ENCODE measurements at regions not wholly inside any gene's neighbourhood (a gene's known extent, or its start where the extent isn't known, plus 50 kb on each side); places are given as distances from the start of the nearest gene placed in this dataset.

- Histone ChIP-seq H3K36me3 (ENCODE audit: insufficient read depth, low read length) (no peaks in the 10 kb centered on the region), H3K27me3 (ENCODE audit: control insufficient read depth in 1 of 2, insufficient read depth in 2 of 2, low read length in 2 of 2) (no peaks in the 10 kb centered on the region), H3K27ac (ENCODE audit: low read depth in 1 of 2, low read length in 2 of 2) (no peak overlapping the region), H3K4me1 (ENCODE audit: insufficient read depth, low read length) (no peaks in the 10 kb centered on the region), H3K9me3 (ENCODE audit: control insufficient read depth in 1 of 2, insufficient read depth in 1 of 2, low read length in 2 of 2) (no peaks in the 10 kb centered on the region), H3K4me3 (ENCODE audit: low read length) (no peak overlapping the region)
- Mint-ChIP-seq H3K27ac (no peak overlapping the region), H3K36me3 (ENCODE audit: low read depth) (no peaks in the 10 kb centered on the region), H3K4me1 (ENCODE audit: low read depth) (no peaks in the 10 kb centered on the region), H3K4me3 (no peak overlapping the region), H3K9me3 (no peaks in the 10 kb centered on the region), H3K27me3 (no peaks in the 10 kb centered on the region)
- ChIA-PET CTCF (interaction anchor here (0.7 kb wide), 1 partner anchor 1425 kb away, joined by 3 read pairs; no protein-coding TSS in a partner anchor), POLR2A (no interaction called here)
- TF ChIP-seq CTCF (IDR thresholded peaks at IDR 0.05): no peak
- ATAC-seq (ENCODE audit: poor library complexity) (no peak), DNase-seq (no peak)
- intact Hi-C loops (cut with DNase I, micrococcal nuclease): no loop called here
Observed at GRCh38 chr13:79833991-79834390, 353.0 kb downstream of the NDFIP2 start.

- TF ChIP-seq CTCF (IDR thresholded peaks at IDR 0.05): no peak
- Mint-ChIP-seq H3K27ac (no peak overlapping the region), H3K9me3 (no peaks in the 10 kb centered on the region), H3K27me3 (no peaks in the 10 kb centered on the region), H3K4me3 (no peak overlapping the region), H3K36me3 (ENCODE audit: low read depth) (no peaks in the 10 kb centered on the region), H3K4me1 (ENCODE audit: low read depth) (no peaks in the 10 kb centered on the region)
- intact Hi-C loops (cut with DNase I, micrococcal nuclease): no loop called here
- ATAC-seq (ENCODE audit: poor library complexity): no peak
- H3K27me3 ChIP-seq (ENCODE audit: control insufficient read depth in 1 of 2, insufficient read depth in 2 of 2, low read length in 2 of 2): no peaks in the 10 kb centered on the region
- DNase-seq: no peak
- CTCF ChIA-PET: no interaction called here
- no peaks in the 10 kb centered on the region for H3K4me1 ChIP-seq (ENCODE audit: insufficient read depth, low read length)
- H3K9me3 ChIP-seq (ENCODE audit: control insufficient read depth in 1 of 2, insufficient read depth in 1 of 2, low read length in 2 of 2): no peaks in the 10 kb centered on the region
- POLR2A ChIA-PET: no interaction called here
- no peaks in the 10 kb centered on the region for H3K36me3 ChIP-seq (ENCODE audit: insufficient read depth, low read length)
- no peak overlapping the region for H3K27ac ChIP-seq (ENCODE audit: low read depth in 1 of 2, low read length in 2 of 2)
- H3K4me3 ChIP-seq (ENCODE audit: low read length): no peak overlapping the region
Observed at GRCh38 chr13:79831556-79831955, 350.6 kb downstream of the NDFIP2 start.

DNA sequence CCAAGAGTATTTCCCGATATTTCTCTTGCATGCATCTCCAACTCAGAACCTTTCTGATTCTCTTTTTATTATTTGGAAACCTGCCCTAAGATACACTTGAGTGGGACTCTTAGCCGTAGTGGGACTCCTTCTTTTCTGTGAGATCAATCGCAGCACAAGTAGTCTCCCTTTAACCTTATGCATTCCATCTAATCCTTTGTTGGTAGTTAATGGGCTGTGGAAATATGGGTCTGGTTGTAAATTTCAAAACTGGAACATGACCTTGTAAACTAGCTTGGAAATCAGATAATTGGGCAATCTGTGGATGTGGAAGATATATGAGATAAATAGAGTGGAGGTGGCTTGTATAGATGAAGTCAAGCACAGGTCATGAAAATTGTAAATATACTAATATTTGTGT, 350.0 kb downstream of the NDFIP2 start:
- H3K36me3 Mint-ChIP-seq (ENCODE audit: low read depth): no peaks in the 10 kb centered on the region
- Histone ChIP-seq H3K9me3 (ENCODE audit: control insufficient read depth in 1 of 2, insufficient read depth in 1 of 2, low read length in 2 of 2) (no peaks in the 10 kb centered on the region), H3K4me1 (ENCODE audit: insufficient read depth, low read length) (no peaks in the 10 kb centered on the region), H3K27me3 (ENCODE audit: control insufficient read depth in 1 of 2, insufficient read depth in 2 of 2, low read length in 2 of 2) (no peaks in the 10 kb centered on the region), H3K4me3 (ENCODE audit: low read length) (no peak overlapping the region), H3K36me3 (ENCODE audit: insufficient read depth, low read length) (no peaks in the 10 kb centered on the region), H3K27ac (ENCODE audit: low read depth in 1 of 2, low read length in 2 of 2) (no peak overlapping the region)
- H3K9me3 Mint-ChIP-seq: no peaks in the 10 kb centered on the region
- intact Hi-C loops (cut with DNase I, micrococcal nuclease): no loop called here
- no peak overlapping the region for H3K4me3 Mint-ChIP-seq
- H3K27me3 Mint-ChIP-seq: no peaks in the 10 kb centered on the region
- TF ChIP-seq CTCF (IDR thresholded peaks at IDR 0.05): no peak
- ChIA-PET POLR2A (no interaction called here), CTCF (no interaction called here)
- H3K4me1 Mint-ChIP-seq (ENCODE audit: low read depth): no peaks in the 10 kb centered on the region
- no peak for ATAC-seq (ENCODE audit: poor library complexity)
- DNase-seq: no peak
- H3K27ac Mint-ChIP-seq: no peak overlapping the region

All from CD4-positive, alpha-beta T cell (primary cell).